Endothelial cell of umbilical vein (primary cell): ENCODE measurements at regions not wholly inside any gene's neighbourhood (a gene's known extent, or its start where the extent isn't known, plus 50 kb on each side); places are given as distances from the start of the nearest gene placed in this dataset.

ENCODE experiments used
- BruUV-seq: library from RNA; stranded (reverse); fragments of 400-500 nt; replicated peaks from 2 replicates; lab custom pipeline; 2021; lab: Mats Ljungman, UMichigan
- CTCF ChIA-PET: fragments of 300-600, 350-600 bp; sonication (Branson Sonifier 250); formaldehyde crosslinking; loops from one replicate; lab custom pipeline; 2021; ENCODE audit warnings: antibody characterized with exemption, inconsistent platforms; lab: Charles Lee
- POLR2A ChIA-PET: fragments of 300-600, 350-600 bp; sonication (Branson Sonifier 250); formaldehyde crosslinking; loops from one replicate; lab custom pipeline; 2021; ENCODE audit warnings: antibody characterized with exemption, inconsistent platforms; lab: Charles Lee
- DNase-seq: peaks from one replicate; pipeline ENCODE4 v3.0.0-alpha.2; 2011; ENCODE audit warnings: low read depth, low spot score
- FAIRE-seq: peaks from 2 replicates; lab custom pipeline; 2011; peaks lifted over from hg19 to GRCh38; lab: Jason Lieb, UNC
- H2AFZ ChIP-seq: 2 replicates; pipeline ENCODE4 v1.6.0; 2012; ENCODE audit warnings: low read depth, low read length, control low read depth, inconsistent platforms
- H3K27ac ChIP-seq: 2 replicates; pipeline ENCODE4 v1.5.1; 2011; ENCODE audit warnings: low read depth, mild to moderate bottlenecking, control low read depth, low read length, moderate library complexity; ENCODE audit not compliant: insufficient read depth
- H3K27me3 ChIP-seq, 2 experiments: 2 replicates each; pipeline versions ENCODE4 v1.6.0 to v1.6.1; 2011; ENCODE audit warnings: low read length in 2 of 2, mixed read lengths in 1 of 2; ENCODE audit not compliant: control insufficient read depth in 2 of 2, insufficient read depth in 2 of 2
- H3K36me3 ChIP-seq, 2 experiments: 2 replicates in 1 of 2; 3 replicates in 1 of 2; pipeline ENCODE4 v1.5.1; 2011; ENCODE audit warnings: low read length in 2 of 2, mild to moderate bottlenecking in 1 of 2, moderate library complexity in 1 of 2; ENCODE audit not compliant: control insufficient read depth in 2 of 2, insufficient read depth in 2 of 2; ENCODE audit errors: extremely low read depth in 1 of 2
- H3K4me1 ChIP-seq: 3 replicates; pipeline ENCODE4 v1.5.1; 2011; ENCODE audit warnings: mild to moderate bottlenecking, low read length; ENCODE audit not compliant: control insufficient read depth, insufficient read depth; ENCODE audit errors: extremely low read depth
- H3K4me2 ChIP-seq: 2 replicates; pipeline ENCODE4 v1.6.1; 2011; ENCODE audit warnings: low read length, control low read depth, mixed read lengths; ENCODE audit not compliant: insufficient read depth
- H3K4me3 ChIP-seq, 3 experiments: fragments of 200-600 bp in 1 of 3; sonication (generic), shearing (Covaris generic) in 1 of 3; replicated peaks in 1 of 3; 2 replicates each; pipeline ENCODE4 v1.5.1; 2011 to 2016; ENCODE audit warnings: control low read depth in 3 of 3, low read length in 3 of 3, mild to moderate bottlenecking in 2 of 3, inconsistent platforms in 1 of 3, low read depth in 1 of 3, moderate library complexity in 1 of 3; ENCODE audit not compliant: insufficient read depth in 1 of 3
- H3K79me2 ChIP-seq: 2 replicates; pipeline ENCODE4 v1.6.0; 2012; ENCODE audit warnings: low read length, inconsistent platforms; ENCODE audit not compliant: control insufficient read depth, insufficient read depth
- H3K9ac ChIP-seq: replicated peaks from 2 replicates; pipeline ENCODE3; 2011; ENCODE audit warnings: low read length, control low read depth; ENCODE audit not compliant: insufficient read depth; ENCODE audit errors: extremely low read depth
- H3K9me1 ChIP-seq: replicated peaks from 3 replicates; pipeline ENCODE4 v1.6.0; 2011; ENCODE audit warnings: mild to moderate bottlenecking, low read length; ENCODE audit not compliant: control insufficient read depth, insufficient read depth; ENCODE audit errors: extremely low read depth
- H3K9me3 ChIP-seq: replicated peaks from 2 replicates; pipeline ENCODE4 v1.5.1; 2012; ENCODE audit warnings: low read length, inconsistent platforms; ENCODE audit not compliant: control insufficient read depth, insufficient read depth
- H4K20me1 ChIP-seq: replicated peaks from 2 replicates; pipeline ENCODE3; 2011; ENCODE audit warnings: mild to moderate bottlenecking, low read length; ENCODE audit not compliant: control insufficient read depth, insufficient read depth; ENCODE audit errors: extremely low read depth
- EZH2 ChIP-seq: IDR thresholded peaks from 2 replicates; pipeline ENCODE4 v1.6.1; 2012; ENCODE audit warnings: borderline replicate concordance, low read depth, mild to moderate bottlenecking, moderate library complexity, low read length, inconsistent platforms; ENCODE audit not compliant: severe bottlenecking
- FOS ChIP-seq: IDR thresholded peaks from 2 replicates; pipeline ENCODE4 v1.6.1; 2011; ENCODE audit warnings: mild to moderate bottlenecking, low read length, moderate library complexity, borderline replicate concordance; ENCODE audit not compliant: insufficient read depth
- GATA2 ChIP-seq: IDR thresholded peaks from 2 replicates; pipeline ENCODE4 v1.7.0; 2011; ENCODE audit warnings: low read depth, mild to moderate bottlenecking, moderate library complexity, mixed read lengths, low read length; ENCODE audit not compliant: insufficient read length, insufficient read depth
- JUN ChIP-seq: IDR thresholded peaks from 2 replicates; pipeline ENCODE4 v1.6.1; 2011; ENCODE audit warnings: borderline replicate concordance, low read depth; ENCODE audit not compliant: insufficient read length, insufficient read depth
- MYC ChIP-seq: IDR thresholded peaks from one replicate; pipeline ENCODE4 v1.6.1; 2011; ENCODE audit warnings: mild to moderate bottlenecking, low read depth, low read length
- POLR2A ChIP-seq: IDR thresholded peaks from 2 replicates; pipeline ENCODE4 v1.6.1; 2012; ENCODE audit warnings: low read depth, mild to moderate bottlenecking, control low read depth, low read length
- POLR2AphosphoS5 ChIP-seq: IDR thresholded peaks from 2 replicates; pipeline ENCODE4 v1.6.1; 2012; ENCODE audit warnings: low read depth, mild to moderate bottlenecking, control low read depth, low read length, moderate library complexity; ENCODE audit not compliant: insufficient read depth
- dilution Hi-C: fragments of 300-500 bp; cut with MboI; formaldehyde crosslinking; loops from one replicate; pipeline ENCODE4 v1.15.0; 2019; ENCODE audit warnings: low sequenced_read_pairs; ENCODE audit not compliant: extremely low pct_ligation_motif_present
- intact Hi-C: fragments of 100-400 bp; cut with micrococcal nuclease; formaldehyde crosslinking; loops from one replicate; pipeline ENCODE4 v1.10.0; 2022
- TF ChIP-seq, protein P1 (sequence below): IDR thresholded peaks from 2 replicates; pipeline ENCODE4 v1.6.1; 2011; ENCODE audit not compliant: insufficient read depth, insufficient read length
- TF ChIP-seq, protein P2 (sequence below), 2 donors: IDR thresholded peaks; 1 replicate in 1 of 2; 2 replicates in 1 of 2; pipeline ENCODE4 v1.5.1; 2011; ENCODE audit warnings: low read length in 2 of 2, mild to moderate bottlenecking in 2 of 2, moderate library complexity in 2 of 2, control low read depth in 1 of 2, inconsistent platforms in 1 of 2, low read depth in 1 of 2; ENCODE audit not compliant: insufficient read depth in 1 of 2; ENCODE audit errors: extremely low read depth in 1 of 2

DNA sequence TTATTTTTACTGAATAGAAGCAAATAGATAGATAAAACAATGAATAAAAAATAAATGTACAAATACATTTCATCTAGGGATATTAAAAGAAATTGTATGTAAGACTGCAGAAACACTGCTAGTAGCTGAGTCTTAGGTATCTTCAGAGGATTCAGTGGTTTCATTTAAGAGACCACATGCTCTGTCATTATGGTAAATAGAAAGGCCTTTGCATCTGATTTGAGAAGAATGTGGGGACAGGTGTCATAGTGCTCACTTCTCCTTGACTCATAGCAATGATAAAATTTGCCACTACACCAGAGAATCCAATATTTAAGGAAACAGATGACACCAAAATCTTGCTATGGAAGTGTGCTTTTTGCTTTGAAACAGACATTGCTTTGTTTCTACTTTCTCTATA lies 59.8 kb upstream of the PPP1R2C start:
- intact Hi-C loops: no loop called here
- Histone ChIP-seq H3K4me2 (no peak overlapping the region), H3K9me3 (no peaks in the 10 kb centered on the region), H3K9me1 (no peaks in the 10 kb centered on the region), H3K4me1 (no peaks in the 10 kb centered on the region), H3K27ac (no peak overlapping the region), H3K79me2 (no peaks in the 10 kb centered on the region), H3K36me3 (no peaks in the 10 kb centered on the region), H4K20me1 (no peaks in the 10 kb centered on the region), H3K9ac (no peak overlapping the region), H3K4me3 (no peak overlapping the region), H3K27me3 (no peaks in the 10 kb centered on the region), H2AFZ (no peak overlapping the region)
- POLR2A ChIA-PET: no interaction called here
- FAIRE-seq (no peak), DNase-seq (no peak)
- dilution Hi-C loops: no loop called here
- TF ChIP-seq JUN: no peak
- no peak for TF ChIP-seq POLR2AphosphoS5
- no peak for TF ChIP-seq POLR2A
- TF ChIP-seq, protein P1, sequence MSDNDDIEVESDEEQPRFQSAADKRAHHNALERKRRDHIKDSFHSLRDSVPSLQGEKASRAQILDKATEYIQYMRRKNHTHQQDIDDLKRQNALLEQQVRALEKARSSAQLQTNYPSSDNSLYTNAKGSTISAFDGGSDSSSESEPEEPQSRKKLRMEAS: no peak
- TF ChIP-seq MYC: no peak
- TF ChIP-seq, protein P2, sequence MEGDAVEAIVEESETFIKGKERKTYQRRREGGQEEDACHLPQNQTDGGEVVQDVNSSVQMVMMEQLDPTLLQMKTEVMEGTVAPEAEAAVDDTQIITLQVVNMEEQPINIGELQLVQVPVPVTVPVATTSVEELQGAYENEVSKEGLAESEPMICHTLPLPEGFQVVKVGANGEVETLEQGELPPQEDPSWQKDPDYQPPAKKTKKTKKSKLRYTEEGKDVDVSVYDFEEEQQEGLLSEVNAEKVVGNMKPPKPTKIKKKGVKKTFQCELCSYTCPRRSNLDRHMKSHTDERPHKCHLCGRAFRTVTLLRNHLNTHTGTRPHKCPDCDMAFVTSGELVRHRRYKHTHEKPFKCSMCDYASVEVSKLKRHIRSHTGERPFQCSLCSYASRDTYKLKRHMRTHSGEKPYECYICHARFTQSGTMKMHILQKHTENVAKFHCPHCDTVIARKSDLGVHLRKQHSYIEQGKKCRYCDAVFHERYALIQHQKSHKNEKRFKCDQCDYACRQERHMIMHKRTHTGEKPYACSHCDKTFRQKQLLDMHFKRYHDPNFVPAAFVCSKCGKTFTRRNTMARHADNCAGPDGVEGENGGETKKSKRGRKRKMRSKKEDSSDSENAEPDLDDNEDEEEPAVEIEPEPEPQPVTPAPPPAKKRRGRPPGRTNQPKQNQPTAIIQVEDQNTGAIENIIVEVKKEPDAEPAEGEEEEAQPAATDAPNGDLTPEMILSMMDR (IDR thresholded peaks at IDR 0.05; ENCODE audit: extremely low read depth in 1 of 2, insufficient read depth in 1 of 2, low read depth in 1 of 2, low read length in 2 of 2): no peak
- no peak for TF ChIP-seq FOS
- BruUV-seq: no TSS peak
- CTCF ChIA-PET: no interaction called here

DNA sequence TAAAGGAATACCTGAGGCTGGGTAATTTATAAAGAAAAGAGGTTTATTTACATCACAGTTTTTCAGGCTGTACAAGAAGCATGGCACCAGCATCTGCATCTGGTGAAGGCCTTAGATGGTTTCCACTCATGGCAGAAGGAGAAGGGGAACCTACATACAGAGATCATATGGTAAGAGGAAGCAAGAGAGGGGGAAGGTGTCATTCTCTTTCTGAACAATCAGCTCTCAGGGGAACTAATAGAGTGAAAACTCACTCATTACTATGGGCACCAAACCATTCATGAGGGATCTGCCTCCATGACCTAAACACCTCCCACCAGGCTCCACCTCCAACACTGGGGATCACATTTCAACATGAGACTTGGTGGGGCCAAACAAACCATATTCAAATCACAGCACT lies 61.7 kb upstream of the PPP1R2C start:
- no peak for FAIRE-seq
- intact Hi-C loops: no loop called here
- TF ChIP-seq POLR2A (no peak), EZH2 (no peak), POLR2AphosphoS5 (no peak), FOS (no peak), JUN (no peak), MYC (no peak), GATA2 (no peak)
- TF ChIP-seq, protein P2 (IDR thresholded peaks at IDR 0.05; ENCODE audit: extremely low read depth in 1 of 2, insufficient read depth in 1 of 2, low read depth in 1 of 2, low read length in 2 of 2): no peak
- TF ChIP-seq, protein P1: no peak
- Histone ChIP-seq H3K4me3 (no peak overlapping the region), H3K79me2 (no peaks in the 10 kb centered on the region), H3K4me1 (no peaks in the 10 kb centered on the region), H3K9me3 (no peaks in the 10 kb centered on the region), H3K36me3 (no peaks in the 10 kb centered on the region), H3K4me2 (no peak overlapping the region), H3K27me3 (no peaks in the 10 kb centered on the region), H4K20me1 (no peaks in the 10 kb centered on the region), H3K9ac (no peak overlapping the region), H3K27ac (no peak overlapping the region), H2AFZ (no peak overlapping the region), H3K9me1 (no peaks in the 10 kb centered on the region)
- no TSS peak for BruUV-seq
- no peak for DNase-seq
- CTCF ChIA-PET: no interaction called here
- POLR2A ChIA-PET: no interaction called here
- dilution Hi-C loops: no loop called here
